ENCODE measurements at regions not wholly inside any gene's neighbourhood (a gene's known extent, or its start where the extent isn't known, plus 50 kb on each side); places are given as distances from the start of the nearest gene placed in this dataset.

DNA sequence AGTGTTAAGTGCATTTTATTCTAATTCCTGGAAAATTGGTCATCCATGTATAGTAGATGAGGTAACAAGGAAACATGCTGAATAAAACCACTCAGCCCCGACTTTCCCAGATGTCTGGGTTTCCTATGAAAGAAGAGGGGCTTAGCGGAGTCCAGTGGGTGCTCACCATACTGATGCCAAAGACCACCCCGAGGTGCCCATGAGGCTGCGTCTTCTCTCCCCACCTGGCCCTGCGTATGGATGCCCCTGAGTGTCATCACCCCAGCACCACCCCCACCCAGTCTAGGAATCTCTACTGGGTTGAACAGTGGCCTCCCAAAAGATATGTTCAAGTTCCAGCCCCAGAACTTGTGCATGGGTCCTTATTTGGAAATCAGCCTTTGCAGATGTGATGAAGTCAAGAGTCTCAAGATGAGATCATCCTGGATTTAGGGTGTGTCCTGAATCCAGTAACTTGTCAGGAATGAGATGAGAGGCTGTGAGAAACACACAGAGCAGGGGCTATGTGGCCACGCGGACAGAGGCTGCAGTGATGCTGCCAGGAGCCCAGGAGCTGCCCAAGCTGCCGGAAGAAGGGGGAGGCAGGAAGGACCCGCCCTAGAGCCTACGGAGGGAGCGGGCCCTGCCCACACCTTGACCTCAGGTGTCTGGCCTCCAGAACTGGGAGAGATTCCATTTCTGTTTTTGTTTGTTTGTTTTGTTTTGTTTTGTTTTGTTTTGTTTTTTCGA lies 124.6 kb upstream of the CDH4 start:
- TF ChIP-seq, protein P1, sequence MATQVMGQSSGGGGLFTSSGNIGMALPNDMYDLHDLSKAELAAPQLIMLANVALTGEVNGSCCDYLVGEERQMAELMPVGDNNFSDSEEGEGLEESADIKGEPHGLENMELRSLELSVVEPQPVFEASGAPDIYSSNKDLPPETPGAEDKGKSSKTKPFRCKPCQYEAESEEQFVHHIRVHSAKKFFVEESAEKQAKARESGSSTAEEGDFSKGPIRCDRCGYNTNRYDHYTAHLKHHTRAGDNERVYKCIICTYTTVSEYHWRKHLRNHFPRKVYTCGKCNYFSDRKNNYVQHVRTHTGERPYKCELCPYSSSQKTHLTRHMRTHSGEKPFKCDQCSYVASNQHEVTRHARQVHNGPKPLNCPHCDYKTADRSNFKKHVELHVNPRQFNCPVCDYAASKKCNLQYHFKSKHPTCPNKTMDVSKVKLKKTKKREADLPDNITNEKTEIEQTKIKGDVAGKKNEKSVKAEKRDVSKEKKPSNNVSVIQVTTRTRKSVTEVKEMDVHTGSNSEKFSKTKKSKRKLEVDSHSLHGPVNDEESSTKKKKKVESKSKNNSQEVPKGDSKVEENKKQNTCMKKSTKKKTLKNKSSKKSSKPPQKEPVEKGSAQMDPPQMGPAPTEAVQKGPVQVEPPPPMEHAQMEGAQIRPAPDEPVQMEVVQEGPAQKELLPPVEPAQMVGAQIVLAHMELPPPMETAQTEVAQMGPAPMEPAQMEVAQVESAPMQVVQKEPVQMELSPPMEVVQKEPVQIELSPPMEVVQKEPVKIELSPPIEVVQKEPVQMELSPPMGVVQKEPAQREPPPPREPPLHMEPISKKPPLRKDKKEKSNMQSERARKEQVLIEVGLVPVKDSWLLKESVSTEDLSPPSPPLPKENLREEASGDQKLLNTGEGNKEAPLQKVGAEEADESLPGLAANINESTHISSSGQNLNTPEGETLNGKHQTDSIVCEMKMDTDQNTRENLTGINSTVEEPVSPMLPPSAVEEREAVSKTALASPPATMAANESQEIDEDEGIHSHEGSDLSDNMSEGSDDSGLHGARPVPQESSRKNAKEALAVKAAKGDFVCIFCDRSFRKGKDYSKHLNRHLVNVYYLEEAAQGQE (IDR thresholded peaks at IDR 0.05; ENCODE audit: insufficient read depth in 1 of 2, low read depth in 2 of 2, low read length in 2 of 2): no peak
- TF ChIP-seq TAF1 (IDR thresholded peaks at IDR 0.05; ENCODE audit: borderline replicate concordance, insufficient read depth, low read length) (no peak), FOXP2 (optimal IDR thresholded peaks at IDR 0.05; ENCODE audit: borderline replicate concordance, extremely low read depth, extremely low read length, insufficient read depth) (no peak), POLR2AphosphoS5 (IDR thresholded peaks at IDR 0.05; ENCODE audit: low read depth, low read length) (no peak), SIN3A (IDR thresholded peaks at IDR 0.05; ENCODE audit: borderline replicate concordance, insufficient read depth, low read length) (no peak)

DNA sequence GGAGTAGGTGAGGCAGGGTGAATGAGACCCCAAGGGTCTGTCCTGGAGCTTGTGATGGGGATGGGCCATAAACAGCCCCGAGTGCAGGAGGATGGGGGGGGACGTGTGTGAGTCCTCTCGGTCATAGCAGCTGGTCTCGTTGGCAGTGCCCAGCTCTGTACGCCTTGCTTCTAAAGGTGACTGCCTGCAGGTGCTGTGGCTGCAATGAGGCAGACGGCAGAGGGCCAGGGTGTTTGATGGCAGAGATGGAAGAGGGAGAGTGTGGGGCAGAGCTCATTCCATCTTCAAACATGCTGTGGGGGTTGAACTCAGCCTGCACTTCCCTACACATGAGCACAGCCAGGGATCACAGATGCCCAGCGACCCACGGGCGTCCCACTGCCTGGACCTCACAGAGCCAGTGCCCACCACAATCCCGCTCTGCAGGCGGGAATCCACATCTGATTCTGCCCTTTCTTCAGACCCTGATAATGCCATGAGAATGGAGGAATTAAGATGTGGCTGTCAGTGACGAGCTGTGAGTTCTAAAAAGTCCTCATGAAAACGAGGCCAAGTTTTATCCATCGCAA lies 123.3 kb upstream of the CDH4 start:
- TF ChIP-seq SIN3A (IDR thresholded peaks at IDR 0.05; ENCODE audit: borderline replicate concordance, insufficient read depth, low read length): no peak
- no peak for TF ChIP-seq FOXP2 (optimal IDR thresholded peaks at IDR 0.05; ENCODE audit: borderline replicate concordance, extremely low read depth, extremely low read length, insufficient read depth)
- TF ChIP-seq, protein P1 (IDR thresholded peaks at IDR 0.05; ENCODE audit: insufficient read depth in 1 of 2, low read depth in 2 of 2, low read length in 2 of 2): no peak
- no peak for TF ChIP-seq POLR2AphosphoS5 (IDR thresholded peaks at IDR 0.05; ENCODE audit: low read depth, low read length)
- no peak for TF ChIP-seq TAF1 (IDR thresholded peaks at IDR 0.05; ENCODE audit: borderline replicate concordance, insufficient read depth, low read length)

DNA sequence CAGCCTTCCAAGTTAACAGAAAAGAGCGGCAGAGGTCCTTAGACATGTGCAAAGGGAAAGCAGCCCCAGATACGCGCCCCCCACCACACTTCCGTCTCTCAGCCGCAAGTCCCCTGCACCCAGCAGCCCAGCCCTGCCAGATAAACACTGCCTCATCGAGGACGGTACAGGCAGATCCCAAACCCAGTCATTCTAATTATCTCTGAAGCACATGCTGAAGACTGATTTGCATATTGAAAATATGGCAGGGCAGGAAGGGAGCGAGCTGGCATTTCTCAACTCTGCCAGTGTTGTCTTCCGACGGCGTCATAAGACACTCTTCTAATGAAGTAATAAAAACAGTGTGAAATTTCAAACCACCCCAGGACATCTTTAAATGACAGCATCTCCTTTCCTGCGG lies 122.8 kb upstream of the CDH4 start:
- TF ChIP-seq SIN3A (IDR thresholded peaks at IDR 0.05; ENCODE audit: borderline replicate concordance, insufficient read depth, low read length): no peak
- no peak for TF ChIP-seq POLR2AphosphoS5 (IDR thresholded peaks at IDR 0.05; ENCODE audit: low read depth, low read length)
- TF ChIP-seq, protein P1 (IDR thresholded peaks at IDR 0.05; ENCODE audit: insufficient read depth in 1 of 2, low read depth in 2 of 2, low read length in 2 of 2): no peak
- no peak for TF ChIP-seq FOXP2 (optimal IDR thresholded peaks at IDR 0.05; ENCODE audit: borderline replicate concordance, extremely low read depth, extremely low read length, insufficient read depth)
- TF ChIP-seq TAF1 (IDR thresholded peaks at IDR 0.05; ENCODE audit: borderline replicate concordance, insufficient read depth, low read length): no peak

DNA sequence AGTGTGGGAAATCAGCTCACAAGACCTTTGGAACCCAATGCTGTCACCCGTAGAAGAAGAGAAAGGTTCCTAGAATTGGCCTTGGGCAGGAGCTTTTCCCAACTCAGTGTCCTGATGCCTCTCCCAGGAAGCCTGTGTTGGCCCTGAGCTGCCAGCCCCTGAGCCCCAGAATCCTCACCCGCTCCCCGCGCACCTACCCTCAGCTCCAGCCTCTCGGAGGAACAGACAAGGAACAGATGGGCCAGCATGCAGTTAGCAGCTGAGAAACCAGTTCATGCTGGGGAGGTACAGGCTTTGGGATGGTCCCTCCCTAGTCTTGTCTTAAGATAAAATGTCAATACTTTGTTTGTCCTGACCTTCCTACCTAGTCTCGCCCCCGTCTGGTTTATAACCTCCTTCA lies 121.9 kb upstream of the CDH4 start:
- no peak for TF ChIP-seq SIN3A (IDR thresholded peaks at IDR 0.05; ENCODE audit: borderline replicate concordance, insufficient read depth, low read length)

DNA sequence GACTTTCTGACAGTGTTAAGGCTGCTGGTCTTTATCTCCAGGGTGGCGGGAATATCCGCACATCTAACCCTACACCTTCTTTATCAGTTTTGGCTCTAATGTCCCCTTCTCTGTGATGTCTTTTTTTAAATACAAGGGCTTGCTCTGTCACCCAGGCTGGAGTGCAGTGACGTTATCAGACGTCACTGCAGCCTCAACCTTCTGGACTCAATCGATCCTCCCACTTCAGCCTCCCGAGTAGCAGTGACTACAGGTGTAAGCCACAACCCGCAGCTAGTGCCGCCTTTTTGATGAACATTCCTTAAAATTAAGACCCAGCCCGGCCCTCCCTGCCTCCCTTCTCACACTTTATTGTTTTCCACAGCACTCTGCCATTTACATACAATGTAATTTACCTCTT lies 120.1 kb upstream of the CDH4 start:
- TF ChIP-seq SIN3A (IDR thresholded peaks at IDR 0.05; ENCODE audit: borderline replicate concordance, insufficient read depth, low read length) (no peak), TAF1 (IDR thresholded peaks at IDR 0.05; ENCODE audit: borderline replicate concordance, insufficient read depth, low read length) (no peak), POLR2AphosphoS5 (IDR thresholded peaks at IDR 0.05; ENCODE audit: low read depth, low read length) (no peak), FOXP2 (optimal IDR thresholded peaks at IDR 0.05; ENCODE audit: borderline replicate concordance, extremely low read depth, extremely low read length, insufficient read depth) (no peak)
- TF ChIP-seq, protein P1 (IDR thresholded peaks at IDR 0.05; ENCODE audit: insufficient read depth in 1 of 2, low read depth in 2 of 2, low read length in 2 of 2): no peak

Measured in PFSK-1 (cell line).